Activated CD4-positive, alpha-beta T cell treated with anti-CD3 and anti-CD28 coated beads, Interleukin-2, Interleukin-4, amounts not matched to agents 100 ng/mL and 50 ng/mL, durations not matched to agents 16 hours and 8 hours (primary cell): ENCODE measurements at regions not wholly inside any gene's neighbourhood (a gene's known extent, or its start where the extent isn't known, plus 50 kb on each side); places are given as distances from the start of the nearest gene placed in this dataset.

Experiments used
- DNase-seq: peaks from one replicate; pipeline ENCODE4 v3.0.0-alpha.2; 2020; ENCODE audit warnings: low spot score

DNA sequence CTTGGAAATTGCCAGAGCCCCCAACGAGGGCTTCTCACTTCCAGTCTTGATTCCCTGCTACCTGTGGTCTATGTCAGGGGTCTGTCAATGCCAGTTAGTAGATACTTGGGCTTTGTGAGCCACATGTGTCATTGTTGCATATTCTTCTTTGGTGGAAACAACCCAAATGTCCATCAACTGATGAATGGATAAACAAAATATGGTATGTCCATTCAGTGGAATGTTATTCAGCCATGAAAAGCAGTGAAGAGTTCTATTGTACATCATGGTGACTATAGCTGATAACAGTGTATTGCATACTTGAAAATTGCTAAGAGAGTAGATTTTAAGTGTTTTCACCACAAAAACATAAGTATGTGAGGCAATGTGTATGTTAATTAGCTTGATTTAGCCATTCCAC is 288.1 kb downstream of the RPLP1 start:
- DNase-seq = no peak

DNA sequence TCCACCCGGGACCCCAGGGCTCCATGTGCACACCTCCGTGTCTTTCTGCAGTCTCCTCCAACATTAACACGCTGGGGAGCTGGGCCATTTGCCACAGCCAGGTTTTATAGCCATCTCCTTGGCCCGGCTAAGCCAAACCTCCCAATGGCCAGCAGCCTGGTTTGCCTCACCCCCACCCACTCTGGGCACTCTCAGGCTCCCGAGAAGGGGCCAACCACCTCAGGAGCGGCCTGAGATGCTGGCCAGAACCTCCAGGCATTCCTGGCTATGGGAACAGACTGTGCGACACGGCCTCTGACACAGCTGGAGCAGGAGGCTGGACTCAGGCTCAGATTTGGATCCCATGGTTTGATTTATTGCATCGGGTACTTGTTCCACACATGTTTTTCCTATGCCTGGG is 289.7 kb downstream of the RPLP1 start:
- no peak for DNase-seq

DNA sequence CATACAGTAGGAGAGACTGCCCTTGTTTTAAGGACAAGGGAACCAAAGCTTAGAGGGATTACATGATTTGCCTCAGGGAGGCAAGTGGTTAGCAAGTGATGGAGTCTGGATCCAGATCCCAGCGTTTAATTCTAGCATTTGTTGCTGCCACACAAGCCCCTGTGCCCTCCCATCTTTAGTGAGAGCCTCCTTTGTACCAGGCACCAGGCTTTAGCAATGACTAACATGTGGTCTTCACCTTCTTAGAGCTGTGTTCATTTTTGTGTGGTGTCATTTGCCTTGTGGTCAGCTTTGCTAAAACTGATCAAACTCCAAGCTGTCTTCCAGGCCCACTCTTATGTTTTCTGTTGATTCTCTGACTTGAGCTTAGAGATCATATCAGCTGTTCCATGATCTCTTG is 290.5 kb downstream of the RPLP1 start:
- no peak for DNase-seq

- DNase-seq = no peak
Measured at GRCh38 chr15:69744391-69745162, 292.0 kb downstream of the RPLP1 start.

- no peak for DNase-seq
Measured at GRCh38 chr15:69747193-69747592, 294.6 kb downstream of the RPLP1 start.

DNA sequence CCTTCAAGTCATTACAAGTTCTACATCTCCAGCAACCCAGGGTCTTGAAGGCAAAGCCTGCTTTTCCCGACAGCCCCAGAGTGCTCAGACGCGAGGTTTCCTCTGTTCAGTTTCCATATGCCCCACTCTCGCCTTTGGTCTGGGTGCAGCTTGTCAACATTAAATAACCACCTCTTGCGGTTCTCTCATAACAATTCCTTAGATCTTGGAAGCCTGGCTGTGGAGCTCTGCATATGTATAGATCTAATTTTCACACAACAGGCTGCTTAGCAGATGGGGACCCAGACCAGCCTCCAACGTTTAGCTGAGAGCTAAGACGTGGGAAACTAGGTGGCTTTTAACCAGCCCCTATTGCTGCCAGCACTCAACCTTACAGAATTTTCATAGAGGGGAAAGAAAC is 295.5 kb downstream of the RPLP1 start:
- DNase-seq = no peak

GRCh38 chr15:69748576-69749185 is 296.1 kb downstream of the RPLP1 start:
- no peak for DNase-seq

- DNase-seq = no peak
Measured at GRCh38 chr15:69749274-69749673, 296.7 kb downstream of the RPLP1 start.

GRCh38 chr15:69749797-69750196 is 297.2 kb downstream of the RPLP1 start:
- no peak for DNase-seq

DNA sequence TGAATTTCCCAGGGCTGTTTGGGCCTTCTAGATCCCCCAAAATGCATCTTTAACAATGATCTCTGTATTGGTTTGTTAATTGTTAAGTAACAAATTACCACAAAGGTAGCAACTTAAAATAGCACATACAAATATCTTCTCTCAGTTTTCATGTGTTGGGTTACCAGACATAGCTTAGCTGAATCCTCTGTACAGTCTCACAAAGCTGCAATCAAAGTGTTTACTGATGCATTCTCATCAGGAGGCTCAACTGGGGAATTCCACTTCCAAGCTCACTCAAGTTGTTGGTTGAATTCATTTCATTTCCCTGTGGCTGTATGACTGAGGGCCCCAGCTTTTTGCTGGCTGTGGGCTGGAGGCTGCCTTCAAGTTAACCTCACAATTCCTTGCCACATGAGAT is 297.6 kb downstream of the RPLP1 start:
- DNase-seq = no peak

- DNase-seq = no peak
Measured at GRCh38 chr15:69751147-69751546, 298.5 kb downstream of the RPLP1 start.

DNA sequence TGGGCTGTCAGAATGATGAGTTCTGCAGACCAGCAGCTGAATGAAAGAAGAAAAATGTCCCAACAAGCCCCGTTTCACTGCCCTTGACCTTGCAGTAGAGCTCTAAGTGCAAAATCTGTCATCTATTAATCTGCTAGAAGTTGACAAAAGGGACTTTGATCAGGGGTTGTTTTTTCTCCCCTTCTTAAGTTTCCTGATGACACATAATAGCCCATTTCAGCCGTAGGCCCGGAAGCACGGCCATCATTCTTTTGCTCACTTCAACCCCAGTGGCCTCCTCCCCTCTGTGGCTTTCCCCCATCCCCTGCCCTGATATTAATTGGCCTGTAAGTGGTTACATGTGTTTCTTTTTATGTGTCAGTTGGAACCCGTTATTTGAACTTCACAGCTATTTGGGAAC is 298.9 kb downstream of the RPLP1 start:
- DNase-seq = no peak

- no peak for DNase-seq
Measured at GRCh38 chr15:69753867-69754266, 301.2 kb downstream of the RPLP1 start.

DNA sequence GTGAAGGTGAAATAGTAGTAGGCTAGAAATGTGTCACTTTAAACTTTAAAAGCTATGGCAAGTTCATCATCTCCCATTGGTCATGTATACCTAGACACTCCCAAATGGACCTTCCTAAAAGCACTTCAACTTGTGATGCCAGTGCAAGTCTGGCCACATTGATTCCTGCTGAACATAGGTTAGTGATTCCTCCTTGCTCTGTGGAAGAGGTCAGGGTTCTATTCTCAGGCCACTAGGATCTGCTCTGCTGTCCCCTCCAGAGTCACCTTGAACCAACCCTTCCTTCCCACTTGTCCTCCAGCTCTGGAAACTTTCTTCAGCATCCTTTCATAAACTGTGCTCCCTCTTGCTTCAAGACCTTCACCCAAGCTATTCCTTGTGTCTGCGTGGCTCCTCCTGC is 301.7 kb downstream of the RPLP1 start:
- no peak for DNase-seq

- peak; percentile 96 for DNase-seq
Measured at GRCh38 chr15:69755551-69756310, 303.1 kb downstream of the RPLP1 start.

DNA sequence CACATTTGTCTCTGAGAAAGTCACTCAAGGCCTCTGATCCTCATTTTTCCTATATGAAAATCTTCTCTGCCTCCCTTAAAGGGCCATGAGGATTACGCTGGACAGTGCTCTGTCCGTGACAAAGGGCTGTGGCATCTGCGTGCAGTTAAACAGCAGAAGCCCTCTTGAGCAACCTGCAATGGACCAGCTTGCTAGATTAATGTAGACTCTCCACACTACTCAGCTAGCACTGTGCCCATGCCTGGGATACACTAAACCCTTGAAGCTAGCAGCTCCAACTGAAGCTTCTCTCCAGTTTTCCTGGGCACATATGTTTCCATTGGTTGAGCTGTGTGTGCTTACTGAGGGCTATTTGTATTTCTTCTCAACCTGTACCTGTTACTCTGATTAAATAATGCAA is 303.8 kb downstream of the RPLP1 start:
- no peak for DNase-seq

DNA sequence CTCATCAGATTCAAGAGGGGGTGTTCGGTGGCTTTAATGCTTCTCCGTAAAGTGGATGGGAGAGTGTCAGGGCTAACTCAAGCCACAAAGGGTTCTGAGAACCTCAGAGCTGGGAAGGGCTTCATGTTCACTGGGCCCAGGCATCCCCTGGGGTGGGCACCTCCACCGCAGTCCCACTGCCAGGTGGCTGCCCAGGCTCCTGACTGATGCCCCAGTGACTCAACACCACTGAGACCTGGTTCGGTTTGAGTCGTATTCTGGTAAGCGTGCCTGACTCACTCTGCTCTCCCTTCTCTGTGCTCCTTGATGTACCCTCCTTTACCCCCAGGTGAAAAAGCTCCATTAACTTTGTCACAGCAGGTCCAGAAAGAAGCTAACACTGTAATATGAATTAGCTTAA is 304.6 kb downstream of the RPLP1 start:
- DNase-seq = peak; percentile 83

DNA sequence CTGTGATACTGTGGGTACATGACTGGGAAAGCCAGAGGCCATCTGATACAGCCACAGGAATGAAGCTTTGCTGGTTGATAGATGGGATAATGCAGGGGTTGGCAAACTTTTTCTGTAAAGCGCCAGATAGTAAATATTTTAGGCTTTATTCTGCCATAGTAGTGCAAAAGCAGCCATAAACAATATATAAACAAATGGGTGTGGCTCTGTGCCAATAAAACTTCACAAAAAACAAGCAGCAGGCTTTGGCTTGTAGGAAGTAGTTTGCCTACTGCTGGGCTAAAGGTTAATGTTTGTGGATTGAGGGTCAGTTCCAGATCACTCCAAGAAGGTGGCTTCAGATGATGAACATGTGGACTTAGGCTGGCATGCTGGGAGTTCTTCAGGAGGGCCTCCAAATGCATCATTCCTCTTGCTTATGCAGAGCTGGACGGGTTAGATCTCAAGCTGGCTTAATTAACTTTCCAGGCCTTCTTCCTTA is 305.7 kb downstream of the RPLP1 start:
- no peak for DNase-seq

DNA sequence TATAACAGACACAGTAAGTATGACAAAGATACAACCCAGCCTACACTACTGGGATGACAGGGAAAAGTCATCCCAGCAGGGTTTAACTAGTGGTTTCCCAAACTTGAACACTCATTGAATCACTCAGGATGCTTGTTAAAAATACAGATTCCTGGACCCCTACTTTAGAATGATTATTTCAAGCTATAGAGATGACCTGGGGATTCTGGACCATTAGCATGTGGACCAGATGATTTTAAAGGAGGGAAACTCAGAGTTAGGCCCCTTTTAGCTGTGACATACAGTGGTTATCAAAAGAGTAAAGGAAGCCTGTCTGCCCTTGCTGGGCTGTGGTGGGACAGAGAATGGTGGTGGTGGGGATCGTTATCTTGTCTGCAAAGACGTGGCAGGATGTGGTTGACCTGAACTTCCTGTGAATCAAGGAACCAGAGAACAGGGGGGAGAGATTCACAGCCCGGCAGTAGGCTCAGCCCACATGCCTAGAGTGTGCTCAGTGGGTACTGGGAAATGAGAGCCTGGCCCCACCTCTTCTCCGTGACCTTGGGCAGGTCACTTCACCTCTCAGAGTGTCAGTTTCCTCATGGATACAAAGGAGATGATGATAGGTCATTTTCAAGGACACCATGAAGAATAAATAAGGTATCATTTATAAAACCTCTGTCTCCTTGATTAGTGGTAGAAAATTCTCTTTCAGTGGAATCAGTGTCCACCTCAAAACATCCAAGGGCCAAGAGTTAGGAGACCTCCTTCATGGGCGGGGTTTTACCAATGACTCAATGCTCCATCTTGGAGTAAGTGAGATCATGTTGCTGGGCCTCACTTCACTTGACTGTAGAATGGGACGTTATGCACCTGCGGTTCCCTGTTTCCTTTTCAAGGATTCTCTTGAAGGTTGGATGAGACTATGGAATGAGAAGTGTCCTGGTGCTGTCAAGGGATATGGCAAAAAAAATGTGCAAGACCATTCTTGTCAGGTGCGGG is 306.5 kb downstream of the RPLP1 start:
- DNase-seq = peak; percentile 96

DNA sequence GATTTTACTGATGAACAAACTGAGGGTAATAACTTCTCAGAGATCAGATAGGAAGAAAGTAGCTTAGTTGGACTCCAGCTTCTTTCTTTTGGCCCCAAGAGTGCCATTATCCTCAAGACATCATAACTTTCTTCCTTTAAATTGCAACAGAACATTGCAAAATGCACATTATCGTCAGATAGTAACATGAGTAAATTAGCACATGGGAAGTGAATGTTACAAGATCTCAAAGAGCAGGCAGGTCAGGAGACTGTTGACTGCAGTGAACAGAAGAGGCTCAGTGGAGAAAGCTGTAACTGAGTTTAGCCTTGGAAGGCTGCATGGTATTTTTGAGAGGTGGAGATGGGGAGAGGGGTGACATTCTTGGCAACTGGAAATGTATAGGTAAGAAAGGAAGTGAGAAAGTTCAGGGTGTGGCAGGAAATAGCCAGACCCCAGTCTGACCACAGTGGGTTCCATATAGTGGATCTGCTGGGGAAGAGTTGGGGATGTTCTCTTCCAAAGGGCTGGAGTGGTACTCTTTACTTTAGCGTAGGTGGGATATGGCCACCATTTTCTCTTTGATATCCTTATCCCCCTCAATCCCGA is 307.7 kb downstream of the RPLP1 start:
- DNase-seq = peak; percentile 30

DNA sequence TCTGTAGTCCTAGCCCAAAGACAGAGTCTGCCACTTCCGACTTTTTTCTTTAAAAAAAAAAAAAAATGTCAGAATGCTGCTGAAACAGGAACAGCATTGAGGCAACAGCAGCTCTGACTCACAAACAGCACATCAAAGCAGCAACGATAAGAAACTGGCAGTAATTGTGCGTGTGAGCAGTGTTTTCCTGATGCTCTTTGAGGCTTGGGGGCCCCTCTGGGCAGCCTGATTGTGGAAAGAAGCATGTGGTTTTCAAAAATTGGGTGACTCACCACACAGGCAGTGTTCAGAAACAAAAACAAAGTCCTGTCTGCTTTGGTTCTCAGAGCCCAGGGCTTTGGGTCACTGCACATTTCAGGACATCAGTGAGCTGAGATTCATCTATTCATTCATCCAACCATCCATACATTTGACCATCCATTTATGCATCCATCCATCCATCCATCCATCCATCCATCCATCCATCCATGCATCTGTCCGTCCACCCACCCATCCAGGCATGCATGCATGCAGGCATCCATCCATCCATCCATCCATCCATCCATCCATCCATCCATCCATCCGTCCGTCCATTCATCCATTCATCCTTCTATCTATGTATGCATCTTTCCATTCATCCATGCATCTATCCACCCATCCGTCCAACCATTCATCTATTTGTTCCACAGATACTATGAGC is 308.4 kb downstream of the RPLP1 start:
- peak; percentile 94 for DNase-seq
